ENCODE measurements at regions not wholly inside any gene's neighbourhood (a gene's known extent, or its start where the extent isn't known, plus 50 kb on each side); places are given as distances from the start of the nearest gene placed in this dataset.

GRCh38 chr5:18051953-18052352, 417.7 kb downstream of the TAF11L14 start (continued):
- TF ChIP-seq ZNF462 (CRISPR knock-in tag; IDR thresholded peaks at IDR 0.05): no peak
- TF ChIP-seq CTCF (conservative IDR thresholded peaks at IDR 0.05; ENCODE audit: low read depth in 2 of 2): no peak
- no peak for TF ChIP-seq STAT1 (IDR thresholded peaks at IDR 0.05; ENCODE audit: unreplicated experiment)

- no peak overlapping the region for H3K27ac ChIP-seq (ENCODE audit: low read depth)
- TF ChIP-seq POLR2AphosphoS5 (IDR thresholded peaks at IDR 0.05; ENCODE audit: low read depth) (no peak), JUNB (IDR thresholded peaks at IDR 0.05; ENCODE audit: unreplicated experiment) (no peak), EZH2phosphoT487 (IDR thresholded peaks at IDR 0.05; ENCODE audit: unreplicated experiment) (no peak), NANOG (IDR thresholded peaks at IDR 0.05; ENCODE audit: borderline replicate concordance) (no peak), CREB1 (CRISPR knock-in tag; IDR thresholded peaks at IDR 0.05; ENCODE audit: low read depth) (no peak), REST (IDR thresholded peaks at IDR 0.05; ENCODE audit: unreplicated experiment) (no peak), STAT1 (IDR thresholded peaks at IDR 0.05; ENCODE audit: unreplicated experiment) (no peak)
Measured at GRCh38 chr5:18052569-18052968, 418.3 kb downstream of the TAF11L14 start.

More at GRCh38 chr5:18052569-18052968, 418.3 kb downstream of the TAF11L14 start:
- Histone ChIP-seq H3K4me1 (ENCODE audit: insufficient read depth) (no peaks in the 10 kb centered on the region), H2AFZ (no peak overlapping the region), H3K4me3 (no peak overlapping the region), H3K36me3 (ENCODE audit: insufficient read depth) (no peaks in the 10 kb centered on the region), H3K4me2 (no peak overlapping the region), H4K20me1 (replicated peaks; ENCODE audit: insufficient read depth) (no peaks in the 10 kb centered on the region), H3K27me3 (ENCODE audit: insufficient read depth) (no peaks in the 10 kb centered on the region), H3K9me2 (ENCODE audit: insufficient read depth) (no peaks in the 10 kb centered on the region), H3F3A (replicated peaks; ENCODE audit: low read depth) (no peaks in the 10 kb centered on the region), H3K79me2 (replicated peaks; ENCODE audit: insufficient read depth) (no peaks in the 10 kb centered on the region)
- no peaks in the 10 kb centered on the region for H3K4me1 Mint-ChIP-seq
- ATAC-seq (no peak), DNase-seq (ENCODE audit: low spot score) (no peak)
- no peak overlapping the region for H3K4me3 Mint-ChIP-seq
- no peak overlapping the region for H3K27ac Mint-ChIP-seq
- H3K9me3 Mint-ChIP-seq: no peaks in the 10 kb centered on the region
- H3K36me3 Mint-ChIP-seq (ENCODE audit: low read depth): no peaks in the 10 kb centered on the region
- H3K27me3 Mint-ChIP-seq (ENCODE audit: insufficient read depth, low read depth, poor library complexity): no peaks in the 10 kb centered on the region
